GM12873 (cell line): ENCODE measurements at regions not wholly inside any gene's neighbourhood (a gene's known extent, or its start where the extent isn't known, plus 50 kb on each side); places are given as distances from the start of the nearest gene placed in this dataset.

ENCODE experiments used
- CTCF ChIP-seq: IDR thresholded peaks from 2 replicates; pipeline ENCODE4 v1.5.1; 2012; ENCODE audit warnings: low read depth, mild to moderate bottlenecking, moderate library complexity, low read length, control low read depth; ENCODE audit not compliant: insufficient read depth; ENCODE audit errors: missing control alignments

DNA sequence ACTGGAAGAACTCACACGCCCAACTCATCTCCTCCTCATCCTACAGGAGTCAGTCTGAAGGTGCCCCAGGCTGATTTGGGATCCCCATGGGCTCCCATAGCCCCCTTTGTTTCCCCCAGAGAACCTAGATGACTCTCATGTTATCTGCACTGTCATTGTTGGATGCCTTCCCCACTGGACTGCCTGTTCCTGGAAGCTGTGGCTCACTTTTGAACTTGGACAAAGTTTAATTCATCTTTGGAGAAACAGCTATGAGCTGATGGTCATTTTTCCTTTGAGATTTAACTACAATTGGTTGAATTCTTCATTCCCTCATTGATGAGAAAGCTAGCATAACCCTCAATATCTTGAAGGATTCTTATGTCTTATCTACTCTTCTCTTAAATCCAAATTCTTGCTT lies 186.6 kb downstream of the SALL1 start:
- no peak for TF ChIP-seq CTCF

- TF ChIP-seq CTCF, result no peak
These were observed 189.1 kb downstream of the SALL1 start for GRCh38 chr16:50961952-50962351.

DNA sequence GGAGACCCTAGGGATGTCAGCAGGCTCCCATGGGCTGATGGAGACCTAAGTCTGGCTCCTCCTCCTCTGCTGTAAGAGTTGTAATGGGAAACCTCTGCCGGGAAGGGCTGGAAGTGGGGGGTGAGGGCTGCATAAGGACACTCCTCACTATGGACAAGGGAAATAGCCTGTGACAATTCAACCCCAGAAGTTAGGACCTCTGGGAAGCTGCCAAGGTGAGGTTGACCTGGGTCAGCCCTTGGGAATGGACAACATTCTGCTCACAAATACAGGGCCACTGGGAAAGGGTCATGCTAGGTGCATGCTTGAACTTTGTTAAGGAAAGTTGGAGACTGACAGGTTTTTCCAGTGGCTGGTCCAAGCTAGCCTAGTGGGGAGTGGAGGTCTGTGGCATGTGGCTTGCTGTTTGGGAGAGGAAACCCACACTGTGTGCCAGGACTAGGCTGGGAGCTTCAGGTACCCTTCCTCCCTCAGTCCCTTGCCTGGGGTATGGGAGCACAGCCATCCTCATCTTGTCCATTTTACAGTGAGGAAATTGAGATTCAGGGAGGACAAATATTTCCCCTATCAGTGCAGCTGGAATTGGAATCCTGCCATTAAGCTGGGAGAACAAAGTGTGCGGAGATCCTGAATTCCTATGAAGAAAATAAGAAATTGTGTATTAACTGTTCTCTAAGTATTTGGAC lies 190.4 kb downstream of the SALL1 start:
- no peak for TF ChIP-seq CTCF

DNA sequence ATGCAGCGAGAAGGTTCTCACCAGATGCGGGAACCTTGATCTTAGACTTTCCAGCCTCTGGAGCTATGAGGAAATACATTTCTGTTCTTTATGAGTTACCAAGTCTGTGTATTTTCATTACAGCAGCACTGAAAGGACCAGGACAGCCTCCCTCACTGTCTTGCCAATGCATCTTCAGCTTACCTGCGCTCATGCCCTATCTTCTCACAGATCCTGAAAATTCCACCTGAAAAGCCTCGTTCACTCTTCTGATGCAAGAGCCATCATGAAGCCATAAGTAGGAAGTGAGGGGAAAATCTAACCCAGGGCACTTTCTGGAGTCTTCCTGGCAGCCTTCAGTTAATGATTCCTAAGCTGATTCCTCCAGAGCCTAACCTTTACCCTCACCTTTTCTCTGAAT lies 194.0 kb downstream of the SALL1 start:
- TF ChIP-seq CTCF, result no peak

DNA sequence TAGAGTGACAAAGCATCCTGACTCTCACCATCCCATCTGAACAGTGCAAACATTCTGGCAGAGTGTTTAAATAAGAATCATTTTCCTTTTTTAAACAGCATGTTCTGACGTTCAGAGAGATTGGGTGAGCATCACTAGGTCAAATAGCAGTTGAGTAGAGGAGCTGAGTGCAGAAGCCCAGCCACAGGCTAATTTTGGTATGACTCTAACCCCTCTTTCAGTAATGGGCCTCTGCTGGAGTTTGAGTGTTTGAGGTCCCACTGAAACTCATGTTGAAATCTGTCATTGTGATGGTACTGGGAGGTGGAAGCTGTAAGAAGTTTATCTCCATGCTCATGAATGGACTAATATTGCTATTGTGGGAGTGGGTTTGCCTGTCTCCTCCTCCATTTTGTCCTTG lies 194.4 kb downstream of the SALL1 start:
- no peak for TF ChIP-seq CTCF

DNA sequence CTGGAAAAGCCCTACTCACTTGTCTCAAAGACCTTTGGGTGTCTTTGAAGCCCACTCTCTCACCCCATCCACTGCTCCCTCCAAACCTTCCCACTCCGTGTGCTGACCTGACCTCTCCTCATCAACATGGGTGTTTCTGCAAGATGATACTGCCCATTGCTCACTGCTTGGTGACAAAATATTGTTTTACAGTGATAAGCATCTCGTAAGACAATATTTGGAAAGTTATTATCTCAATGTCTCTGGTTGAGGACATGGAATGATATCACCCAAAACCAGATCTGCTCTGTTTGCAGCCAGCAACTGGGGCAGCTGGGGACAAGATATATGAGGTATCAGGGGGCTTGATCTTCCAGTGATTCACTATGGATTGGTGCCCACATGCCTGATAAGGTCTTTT lies 195.8 kb downstream of the SALL1 start:
- no peak for TF ChIP-seq CTCF

GRCh38 chr16:50954469-50954868 lies 196.6 kb downstream of the SALL1 start:
- TF ChIP-seq CTCF, result no peak

- no peak for TF ChIP-seq CTCF
These were observed 197.8 kb downstream of the SALL1 start for GRCh38 chr16:50953290-50953689.
